Psoas muscle (tissue), 7 donors: ENCODE measurements at regions not wholly inside any gene's neighbourhood (a gene's known extent, or its start where the extent isn't known, plus 50 kb on each side); places are given as distances from the start of the nearest gene placed in this dataset.

Source experiments
- ATAC-seq, 4 donors: fragments of 200-7000 bp; cut with Tn5 transposase; one replicate each; pipeline ENCODE4 v1.9.1; 2020; ENCODE audit warnings: moderate library complexity in 3 of 4, mild to moderate bottlenecking in 2 of 4
- DNase-seq, 2 donors: peaks; one replicate each; pipeline ENCODE4 v3.0.0-alpha.2; 2020
- H3K27ac ChIP-seq: fragments of 200-600 bp; one replicate; pipeline ENCODE4 v1.8.0; 2022
- H3K27me3 ChIP-seq, 3 donors: fragments of 200-600 bp in 1 of 3; one replicate each; pipeline versions ENCODE4 v1.6.1 to v1.8.0; 2013 to 2022; ENCODE audit warnings: low read length in 2 of 3, mild to moderate bottlenecking in 2 of 3, moderate library complexity in 1 of 3; ENCODE audit not compliant: insufficient read depth in 3 of 3
- H3K36me3 ChIP-seq, 2 donors: fragments of 200-600 bp in 1 of 2; one replicate each; pipeline versions ENCODE4 v1.6.1 to v1.8.0; 2013 to 2022; ENCODE audit warnings: low read depth in 1 of 2, mild to moderate bottlenecking in 1 of 2, moderate library complexity in 1 of 2; ENCODE audit not compliant: insufficient read depth in 1 of 2
- H3K4me1 ChIP-seq: fragments of 200-600 bp; one replicate; pipeline ENCODE4 v1.8.0; 2022
- H3K4me3 ChIP-seq: fragments of 200-600 bp; one replicate; pipeline ENCODE4 v1.8.0; 2022; ENCODE audit warnings: mild to moderate bottlenecking
- H3K9me3 ChIP-seq: fragments of 200-600 bp; one replicate; pipeline ENCODE4 v1.8.0; 2022
- WGBS, 3 donors: extraction: QIAGEN DNeasy Blood & Tissue Kit; methylation state at CpG; one replicate each; pipeline versions ENCODE4 v1.1.6 to v1.1.7; 2013; 5-methylcytosine and 5-hydroxymethylcytosine counted together
- intact Hi-C, 2 donors: fragments of 100-400 bp; cut with DNase I; formaldehyde crosslinking; loops; one replicate each; pipeline versions ENCODE4 v1.11.0 to v1.14.2; 2022
- TF ChIP-seq, protein P1 (sequence below): fragments of 200-600 bp; IDR thresholded peaks from one replicate; pipeline ENCODE4 v1.8.0; 2022; ENCODE audit warnings: antibody characterized with exemption
- donor health status: healthy with polysubstance abuse.
- donor health status: DM: no; HTN: no; CAD: no; lungs with moderate emphysema.
- donor health status: Bipolar disorder and iron deficiency.
- donor health status: healthy.
- donor health status: DM: yes; HTN: yes; CAD: no.
- donor health status: DM: no; HTN: no; CAD: no.
- donor health status: DM: yes; HTN: yes; CAD: no.

DNA sequence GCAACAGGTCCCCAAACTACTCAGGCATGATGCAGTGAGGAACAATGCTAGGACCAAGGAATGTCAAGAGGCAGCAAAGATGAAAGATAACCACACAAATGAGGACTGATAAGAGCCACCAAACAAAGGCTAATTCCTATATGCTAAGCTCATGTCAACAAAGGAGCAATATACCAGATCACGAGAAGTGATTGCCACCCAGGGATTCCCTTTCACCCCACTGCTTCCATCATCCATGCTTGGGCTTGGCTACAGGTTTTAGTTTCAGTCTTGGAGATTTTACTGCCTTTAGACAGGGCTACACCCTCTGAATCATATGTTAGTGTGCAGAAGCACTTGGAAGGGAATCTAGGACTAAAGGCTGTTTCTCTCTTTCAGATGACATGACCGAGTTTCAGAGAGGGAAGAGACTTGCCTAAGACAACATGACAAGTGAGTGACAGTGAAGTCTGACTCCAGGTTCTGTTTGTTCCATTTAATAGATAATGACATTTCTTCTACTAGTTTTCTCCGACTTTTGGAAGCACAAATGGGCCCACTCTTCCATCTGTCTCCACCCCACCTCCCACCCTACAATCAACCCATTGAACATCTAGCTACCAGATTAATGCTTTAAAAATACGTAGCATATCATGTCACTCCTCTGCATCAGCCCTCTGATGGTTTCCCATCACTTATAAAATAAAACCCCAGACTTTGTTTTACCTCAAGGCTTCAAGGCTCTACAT is 173.5 kb upstream of the LRRN1 start:
- peaks cover 6% of the 10 kb centered on the region for H3K9me3 ChIP-seq
- no peaks in the 10 kb centered on the region for H3K36me3 ChIP-seq
- H3K4me1 ChIP-seq = no peaks in the 10 kb centered on the region
- H3K27ac ChIP-seq = no peak overlapping the region
- H3K27me3 ChIP-seq = no peaks in the 10 kb centered on the region
- WGBS, 3 donors = 79 to 84% (median 83%) methylated on average over 4 of the region's 4 CpGs
- TF ChIP-seq, protein P1, sequence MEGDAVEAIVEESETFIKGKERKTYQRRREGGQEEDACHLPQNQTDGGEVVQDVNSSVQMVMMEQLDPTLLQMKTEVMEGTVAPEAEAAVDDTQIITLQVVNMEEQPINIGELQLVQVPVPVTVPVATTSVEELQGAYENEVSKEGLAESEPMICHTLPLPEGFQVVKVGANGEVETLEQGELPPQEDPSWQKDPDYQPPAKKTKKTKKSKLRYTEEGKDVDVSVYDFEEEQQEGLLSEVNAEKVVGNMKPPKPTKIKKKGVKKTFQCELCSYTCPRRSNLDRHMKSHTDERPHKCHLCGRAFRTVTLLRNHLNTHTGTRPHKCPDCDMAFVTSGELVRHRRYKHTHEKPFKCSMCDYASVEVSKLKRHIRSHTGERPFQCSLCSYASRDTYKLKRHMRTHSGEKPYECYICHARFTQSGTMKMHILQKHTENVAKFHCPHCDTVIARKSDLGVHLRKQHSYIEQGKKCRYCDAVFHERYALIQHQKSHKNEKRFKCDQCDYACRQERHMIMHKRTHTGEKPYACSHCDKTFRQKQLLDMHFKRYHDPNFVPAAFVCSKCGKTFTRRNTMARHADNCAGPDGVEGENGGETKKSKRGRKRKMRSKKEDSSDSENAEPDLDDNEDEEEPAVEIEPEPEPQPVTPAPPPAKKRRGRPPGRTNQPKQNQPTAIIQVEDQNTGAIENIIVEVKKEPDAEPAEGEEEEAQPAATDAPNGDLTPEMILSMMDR = no peak
- H3K4me3 ChIP-seq = no peak overlapping the region
- DNase-seq = no peak
- no peak for ATAC-seq
- intact Hi-C loops = no loop called here

DNA sequence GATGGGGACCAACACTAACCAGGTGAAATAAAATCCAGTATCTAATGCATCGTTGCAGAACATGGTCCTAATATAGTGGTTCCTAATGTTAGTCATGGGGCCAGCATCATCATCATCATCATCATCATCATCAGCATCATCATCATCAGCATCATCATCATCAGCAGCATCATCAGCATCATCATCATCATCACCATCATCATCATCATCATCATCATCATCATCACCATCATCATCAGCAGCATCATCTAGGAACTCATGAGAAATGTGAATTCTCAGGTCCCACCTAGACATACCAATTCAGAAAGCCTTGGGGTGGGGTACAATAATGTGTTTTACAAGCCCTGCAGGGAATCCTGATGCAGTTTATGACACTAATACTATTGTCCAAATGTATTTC is 179.4 kb upstream of the LRRN1 start:
- ATAC-seq (no peak), DNase-seq (no peak)
- Histone ChIP-seq H3K27me3 (no peaks in the 10 kb centered on the region), H3K4me1 (no peaks in the 10 kb centered on the region), H3K4me3 (no peak overlapping the region), H3K27ac (no peak overlapping the region), H3K36me3 (no peaks in the 10 kb centered on the region), H3K9me3 (peaks cover 6% of the 10 kb centered on the region)
- 85 to 94% (median 89%) methylated on average over 1 of the region's 1 CpG for WGBS, 3 donors
- TF ChIP-seq, protein P1 = no peak
- intact Hi-C loops = no loop called here

DNA sequence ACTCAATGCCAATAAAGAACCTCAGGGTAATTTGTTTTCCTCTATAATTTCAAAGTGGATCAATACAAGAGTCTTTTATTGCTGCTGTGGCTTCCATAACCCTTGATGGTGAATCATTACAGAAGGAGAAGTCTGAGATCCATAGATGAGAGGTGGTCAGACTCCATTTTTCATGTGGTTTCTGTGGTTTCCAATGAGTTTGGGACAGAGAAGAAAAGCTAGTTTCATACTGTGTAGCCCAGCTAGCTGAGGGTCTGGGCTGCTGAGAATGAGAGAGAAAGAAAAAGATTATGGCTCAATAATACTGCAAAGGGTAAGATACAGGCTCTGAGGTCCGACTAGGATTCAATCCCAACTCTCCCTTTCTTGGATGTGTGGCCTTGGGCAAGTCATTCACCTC is 180.6 kb upstream of the LRRN1 start:
- H3K27me3 ChIP-seq = no peaks in the 10 kb centered on the region
- TF ChIP-seq, protein P1 = no peak
- no peak for ATAC-seq
- WGBS, 3 donors = 70 to 82% (median 80%) methylated on average over 1 of the region's 1 CpG
- H3K27ac ChIP-seq = no peak overlapping the region
- intact Hi-C loops = no loop called here
- no peaks in the 10 kb centered on the region for H3K4me1 ChIP-seq
- H3K4me3 ChIP-seq = no peak overlapping the region
- DNase-seq = no peak
- H3K9me3 ChIP-seq = peaks cover 6% of the 10 kb centered on the region
- no peaks in the 10 kb centered on the region for H3K36me3 ChIP-seq

DNA sequence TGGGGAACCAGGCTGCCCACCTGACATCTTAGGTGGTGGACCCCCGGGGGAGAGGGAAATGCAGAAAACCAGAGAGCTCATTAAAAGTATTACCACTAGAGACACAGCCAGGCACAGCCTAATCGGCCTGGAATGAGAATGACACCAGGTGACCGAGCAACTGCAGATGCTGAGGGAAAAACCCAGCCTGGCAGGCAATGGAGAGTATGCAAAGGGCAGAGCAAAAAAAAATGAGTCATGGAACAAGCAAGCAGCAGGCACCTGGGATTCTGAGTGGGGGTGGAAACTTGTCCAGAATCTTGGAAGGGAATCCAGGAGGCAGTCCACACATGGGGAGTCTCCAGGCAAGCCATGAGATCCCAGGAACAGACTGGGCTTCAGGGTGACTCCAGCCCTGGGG is 183.7 kb upstream of the LRRN1 start:
- Histone ChIP-seq H3K9me3 (no peaks in the 10 kb centered on the region), H3K27ac (no peak overlapping the region), H3K4me1 (no peaks in the 10 kb centered on the region), H3K4me3 (no peak overlapping the region), H3K27me3 (peaks cover 0 to under 1% (median 0%) of the 10 kb centered on the region in 3 donors), H3K36me3 (no peaks in the 10 kb centered on the region)
- 30 to 41% (median 31%) methylated on average over 3 of the region's 3 CpGs for WGBS, 3 donors
- DNase-seq = no peak
- TF ChIP-seq, protein P1 = no peak
- intact Hi-C loops = no loop called here
- ATAC-seq = no peak
